ENCODE measurements at regions not wholly inside any gene's neighbourhood (a gene's known extent, or its start where the extent isn't known, plus 50 kb on each side); places are given as distances from the start of the nearest gene placed in this dataset.

- TF ChIP-seq, protein P1, sequence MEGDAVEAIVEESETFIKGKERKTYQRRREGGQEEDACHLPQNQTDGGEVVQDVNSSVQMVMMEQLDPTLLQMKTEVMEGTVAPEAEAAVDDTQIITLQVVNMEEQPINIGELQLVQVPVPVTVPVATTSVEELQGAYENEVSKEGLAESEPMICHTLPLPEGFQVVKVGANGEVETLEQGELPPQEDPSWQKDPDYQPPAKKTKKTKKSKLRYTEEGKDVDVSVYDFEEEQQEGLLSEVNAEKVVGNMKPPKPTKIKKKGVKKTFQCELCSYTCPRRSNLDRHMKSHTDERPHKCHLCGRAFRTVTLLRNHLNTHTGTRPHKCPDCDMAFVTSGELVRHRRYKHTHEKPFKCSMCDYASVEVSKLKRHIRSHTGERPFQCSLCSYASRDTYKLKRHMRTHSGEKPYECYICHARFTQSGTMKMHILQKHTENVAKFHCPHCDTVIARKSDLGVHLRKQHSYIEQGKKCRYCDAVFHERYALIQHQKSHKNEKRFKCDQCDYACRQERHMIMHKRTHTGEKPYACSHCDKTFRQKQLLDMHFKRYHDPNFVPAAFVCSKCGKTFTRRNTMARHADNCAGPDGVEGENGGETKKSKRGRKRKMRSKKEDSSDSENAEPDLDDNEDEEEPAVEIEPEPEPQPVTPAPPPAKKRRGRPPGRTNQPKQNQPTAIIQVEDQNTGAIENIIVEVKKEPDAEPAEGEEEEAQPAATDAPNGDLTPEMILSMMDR (conservative IDR thresholded peaks at IDR 0.05): no peak
- no peak for TF ChIP-seq EZH2 (IDR thresholded peaks at IDR 0.05; ENCODE audit: low read depth)
These were observed 192.2 kb downstream of the FASLG start for GRCh38 chr1:172851077-172851476.
